ENCODE measurements at regions not wholly inside any gene's neighbourhood (a gene's known extent, or its start where the extent isn't known, plus 50 kb on each side); places are given as distances from the start of the nearest gene placed in this dataset.
"Not testable (repeated sequence)": the region's sequence is repeated elsewhere in the genome, so short reads cannot be mapped to it uniquely, and the experiment has no call there.

- no peak for FAIRE-seq
- no peak for DNase-seq (ENCODE audit: low spot score in 2 of 2)
Observed at GRCh38 chr10:57715233-57715632, 552.5 kb downstream of the IPMK start.

- DNase-seq (ENCODE audit: low spot score in 2 of 2) = no peak
- no peak for FAIRE-seq
Observed at GRCh38 chr10:57707300-57707658, 560.4 kb downstream of the IPMK start.

GRCh38 chr10:57706576-57707299 lies 561.0 kb downstream of the IPMK start:
- FAIRE-seq (no peak), DNase-seq (ENCODE audit: low spot score in 2 of 2) (no peak)

- DNase-seq (ENCODE audit: low spot score in 2 of 2) = no peak
- FAIRE-seq = no peak
Observed at GRCh38 chr10:57706016-57706415, 561.7 kb downstream of the IPMK start.

- no peak for DNase-seq (ENCODE audit: low spot score in 2 of 2)
- no peak for FAIRE-seq
Observed at GRCh38 chr10:57699944-57700343, 567.8 kb downstream of the IPMK start.

GRCh38 chr10:57696641-57697040 lies 571.1 kb downstream of the IPMK start:
- FAIRE-seq (no peak), DNase-seq (ENCODE audit: low spot score in 2 of 2) (no peak)

- FAIRE-seq (no peak), DNase-seq (ENCODE audit: low spot score in 2 of 2) (no peak)
Observed at GRCh38 chr10:57694956-57695608, 572.6 kb downstream of the IPMK start.

GRCh38 chr10:57692255-57692980 lies 575.3 kb downstream of the IPMK start:
- no peak for DNase-seq (ENCODE audit: low spot score in 2 of 2)
- no peak for FAIRE-seq

- FAIRE-seq (no peak), DNase-seq (ENCODE audit: low spot score in 2 of 2) (no peak)
Observed at GRCh38 chr10:57689596-57690297, 577.9 kb downstream of the IPMK start.

GRCh38 chr10:57679916-57680315 lies 587.8 kb downstream of the IPMK start:
- DNase-seq (ENCODE audit: low spot score in 2 of 2) (no peak), FAIRE-seq (no peak)

- FAIRE-seq (no peak), DNase-seq (ENCODE audit: low spot score in 2 of 2) (no peak)
Observed at GRCh38 chr10:57675125-57675524, 592.6 kb downstream of the IPMK start.

- DNase-seq (ENCODE audit: low spot score in 2 of 2) (no peak), FAIRE-seq (no peak)
Observed at GRCh38 chr10:57673446-57673960, 594.2 kb downstream of the IPMK start.

- FAIRE-seq = no peak
Observed at GRCh38 chr10:57664815-57665214, 602.9 kb downstream of the IPMK start.

GRCh38 chr10:57663401-57663800 lies 604.3 kb downstream of the IPMK start:
- FAIRE-seq (no peak), DNase-seq (ENCODE audit: low spot score in 2 of 2) (no peak)

More at GRCh38 chr10:57664815-57665214, 602.9 kb downstream of the IPMK start:
- no peak for DNase-seq (ENCODE audit: low spot score in 2 of 2)

GRCh38 chr10:57661206-57661605 lies 606.5 kb downstream of the IPMK start:
- DNase-seq (ENCODE audit: low spot score in 2 of 2) (no peak), FAIRE-seq (no peak)

- FAIRE-seq = no peak
- DNase-seq (ENCODE audit: low spot score in 2 of 2) = peak in 1 of 2 donors; percentile 12
Observed at GRCh38 chr10:57657164-57657765, 610.4 kb downstream of the IPMK start.

GRCh38 chr10:57654856-57655255 lies 612.8 kb downstream of the IPMK start:
- no peak for DNase-seq (ENCODE audit: low spot score in 2 of 2)
- FAIRE-seq = no peak

- FAIRE-seq = not testable (repeated sequence)
Observed at GRCh38 chr10:57645108-57645507, 622.6 kb downstream of the IPMK start.

GRCh38 chr10:57638411-57638810 lies 629.3 kb downstream of the IPMK start:
- no peak for DNase-seq (ENCODE audit: low spot score in 2 of 2)
- FAIRE-seq = no peak

More at GRCh38 chr10:57645108-57645507, 622.6 kb downstream of the IPMK start:
- not testable (repeated sequence) for DNase-seq (ENCODE audit: low spot score in 2 of 2)

- DNase-seq (ENCODE audit: low spot score in 2 of 2) = no peak
- no peak for FAIRE-seq
Observed at GRCh38 chr10:57628592-57629284, 639.0 kb downstream of the IPMK start.
